Thoracic aorta (tissue), 2 donors: ENCODE measurements at regions not wholly inside any gene's neighbourhood (a gene's known extent, or its start where the extent isn't known, plus 50 kb on each side); places are given as distances from the start of the nearest gene placed in this dataset.

Experiments
- ATAC-seq: fragments of 150-250 bp; one replicate; pipeline ENCODE4 v1.8.0; 2017; ENCODE audit warnings: low read depth; ENCODE audit not compliant: insufficient number of reproducible peaks, low FRiP score
- DNase-seq: peaks from one replicate; pipeline ENCODE4 v3.0.0-alpha.2; 2020; ENCODE audit warnings: low spot score
- H3K27ac ChIP-seq, 2 donors: fragments of 200-600 bp; sonication (generic); 1 replicate in 1 of 2; 2 replicates in 1 of 2; pipeline ENCODE4 v1.5.1; 2016; ENCODE audit warnings: mild to moderate bottlenecking in 2 of 2, moderate library complexity in 2 of 2
- H3K27me3 ChIP-seq: fragments of 200-600 bp; sonication (generic); replicated peaks from 2 replicates; pipeline ENCODE4 v1.6.0; 2016; ENCODE audit warnings: mild to moderate bottlenecking; ENCODE audit not compliant: insufficient read depth
- H3K36me3 ChIP-seq: fragments of 200-600 bp; sonication (generic); one replicate; pipeline ENCODE4 v1.5.1; 2016
- H3K4me1 ChIP-seq, 2 donors: fragments of 200-600 bp; sonication (generic); 1 replicate in 1 of 2; 2 replicates in 1 of 2; pipeline versions ENCODE4 v1.5.1 to v1.6.0; 2016; ENCODE audit warnings: low read depth in 2 of 2, mild to moderate bottlenecking in 1 of 2; ENCODE audit not compliant: control insufficient read depth in 1 of 2
- H3K4me3 ChIP-seq: fragments of 200-600 bp; sonication (generic); 2 replicates; pipeline ENCODE4 v1.5.1; 2016; ENCODE audit warnings: mild to moderate bottlenecking
- H3K9me3 ChIP-seq: fragments of 200-600 bp; sonication (generic); 2 replicates; pipeline ENCODE4 v1.5.1; 2016
- TF ChIP-seq, protein P1 (sequence below): fragments of 200-600 bp; sonication (generic); IDR thresholded peaks from one replicate; pipeline ENCODE4 v1.5.1; 2019; ENCODE audit warnings: antibody characterized with exemption

DNA sequence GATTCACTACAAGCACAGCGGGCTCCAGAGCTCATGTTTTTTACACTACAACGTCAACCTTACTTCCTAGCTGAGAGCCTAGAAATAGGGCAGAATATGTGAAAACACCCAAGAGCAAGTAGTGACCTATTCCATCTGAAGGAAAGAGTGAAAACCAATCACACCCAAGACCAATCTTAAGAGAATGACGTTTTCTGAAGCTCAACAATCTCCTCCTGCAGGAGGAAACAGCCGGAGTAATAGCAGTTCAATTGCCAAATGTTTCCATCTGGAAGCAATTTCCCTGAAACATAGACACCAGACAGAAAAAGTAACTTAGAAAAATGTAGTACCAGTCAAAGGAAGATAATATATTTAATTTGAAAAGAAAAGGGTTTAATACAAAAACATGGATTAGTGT, 142.4 kb downstream of the ANXA5 start:
- no peak for ATAC-seq
- no peaks in the 10 kb centered on the region for H3K36me3 ChIP-seq

DNA sequence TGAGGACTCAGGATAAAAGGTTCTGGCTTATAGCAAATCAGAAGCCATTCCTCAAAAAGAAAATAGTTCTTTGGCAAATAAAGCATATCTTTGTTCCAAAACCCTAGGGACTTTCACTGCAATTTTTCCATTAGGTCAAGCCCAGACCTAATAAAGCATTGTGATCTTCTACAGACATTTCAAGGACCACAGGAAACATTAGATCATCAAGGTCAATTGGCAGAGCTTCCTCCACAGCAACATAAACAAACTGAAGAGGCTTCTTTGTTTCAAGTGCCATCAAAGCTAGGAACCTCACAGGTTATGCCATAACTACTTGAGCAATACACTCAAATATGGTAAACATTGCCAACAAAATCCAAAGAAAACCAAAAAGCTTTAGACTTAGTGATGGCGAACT, 144.9 kb downstream of the ANXA5 start:
- Histone ChIP-seq H3K4me3 (no peak overlapping the region), H3K4me1 (no peaks in the 10 kb centered on the region), H3K36me3 (no peaks in the 10 kb centered on the region), H3K9me3 (no peaks in the 10 kb centered on the region), H3K27me3 (no peaks in the 10 kb centered on the region), H3K27ac (no peak overlapping the region)
- TF ChIP-seq, protein P1, sequence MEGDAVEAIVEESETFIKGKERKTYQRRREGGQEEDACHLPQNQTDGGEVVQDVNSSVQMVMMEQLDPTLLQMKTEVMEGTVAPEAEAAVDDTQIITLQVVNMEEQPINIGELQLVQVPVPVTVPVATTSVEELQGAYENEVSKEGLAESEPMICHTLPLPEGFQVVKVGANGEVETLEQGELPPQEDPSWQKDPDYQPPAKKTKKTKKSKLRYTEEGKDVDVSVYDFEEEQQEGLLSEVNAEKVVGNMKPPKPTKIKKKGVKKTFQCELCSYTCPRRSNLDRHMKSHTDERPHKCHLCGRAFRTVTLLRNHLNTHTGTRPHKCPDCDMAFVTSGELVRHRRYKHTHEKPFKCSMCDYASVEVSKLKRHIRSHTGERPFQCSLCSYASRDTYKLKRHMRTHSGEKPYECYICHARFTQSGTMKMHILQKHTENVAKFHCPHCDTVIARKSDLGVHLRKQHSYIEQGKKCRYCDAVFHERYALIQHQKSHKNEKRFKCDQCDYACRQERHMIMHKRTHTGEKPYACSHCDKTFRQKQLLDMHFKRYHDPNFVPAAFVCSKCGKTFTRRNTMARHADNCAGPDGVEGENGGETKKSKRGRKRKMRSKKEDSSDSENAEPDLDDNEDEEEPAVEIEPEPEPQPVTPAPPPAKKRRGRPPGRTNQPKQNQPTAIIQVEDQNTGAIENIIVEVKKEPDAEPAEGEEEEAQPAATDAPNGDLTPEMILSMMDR, result no peak
- DNase-seq, result no peak
- no peak for ATAC-seq

More for the DNA sequence above, 142.4 kb downstream of the ANXA5 start:
- Histone ChIP-seq H3K27ac (no peak overlapping the region), H3K27me3 (no peaks in the 10 kb centered on the region), H3K4me1 (no peaks in the 10 kb centered on the region), H3K9me3 (no peaks in the 10 kb centered on the region), H3K4me3 (no peak overlapping the region)
- TF ChIP-seq, protein P1, result no peak
- no peak for DNase-seq

DNA sequence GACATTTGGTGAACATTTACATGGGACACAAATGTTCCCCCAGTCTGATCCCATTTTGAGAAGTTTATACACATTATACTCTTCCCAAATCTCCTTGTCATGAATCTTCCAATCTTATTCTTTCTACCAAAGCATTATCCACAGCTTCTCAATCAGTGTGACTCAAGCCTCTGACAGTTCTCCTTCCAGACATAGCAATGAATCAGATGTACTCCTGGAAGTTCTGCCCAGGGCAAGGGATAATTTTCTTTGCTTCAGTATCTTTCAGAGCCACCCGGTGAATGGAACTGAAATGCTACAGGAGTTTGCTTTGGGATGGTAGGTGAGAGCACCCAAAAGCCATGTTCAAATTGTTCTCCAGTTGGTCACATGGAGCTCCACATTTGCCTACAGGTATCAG, 145.5 kb downstream of the ANXA5 start:
- no peak for ATAC-seq

DNA sequence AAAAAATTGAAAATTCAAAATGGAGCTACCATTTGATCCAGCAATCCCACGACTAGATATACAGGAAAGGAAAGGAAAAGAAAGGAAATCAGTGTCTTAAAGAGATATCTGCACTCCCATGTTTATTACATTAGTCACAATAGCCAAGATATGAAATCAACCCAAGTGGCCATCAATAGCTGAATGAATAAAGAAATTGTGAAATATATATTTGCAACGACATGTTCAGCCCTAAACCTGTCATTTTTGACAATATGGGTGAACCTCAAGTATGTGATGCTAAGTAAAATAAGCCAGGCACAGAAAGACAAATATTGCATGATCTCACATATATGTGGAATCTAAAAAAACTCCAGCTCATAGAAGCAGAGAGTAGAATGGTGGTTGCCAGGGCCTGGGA, 155.1 kb downstream of the ANXA5 start:
- H3K4me1 ChIP-seq, result no peaks in the 10 kb centered on the region
- H3K9me3 ChIP-seq, result no peaks in the 10 kb centered on the region
- DNase-seq (no peak), ATAC-seq (no peak)
- TF ChIP-seq, protein P1, result no peak
- no peak overlapping the region for H3K27ac ChIP-seq
- H3K4me3 ChIP-seq, result no peak overlapping the region
- no peaks in the 10 kb centered on the region for H3K36me3 ChIP-seq
- no peaks in the 10 kb centered on the region for H3K27me3 ChIP-seq

More for the DNA sequence above, 145.5 kb downstream of the ANXA5 start:
- H3K27ac ChIP-seq, result no peak overlapping the region
- H3K9me3 ChIP-seq, result no peaks in the 10 kb centered on the region
- H3K4me1 ChIP-seq, result no peaks in the 10 kb centered on the region
- no peak for DNase-seq
- TF ChIP-seq, protein P1, result no peak
- H3K27me3 ChIP-seq, result no peaks in the 10 kb centered on the region
- H3K36me3 ChIP-seq, result no peaks in the 10 kb centered on the region
- H3K4me3 ChIP-seq, result no peak overlapping the region

DNA sequence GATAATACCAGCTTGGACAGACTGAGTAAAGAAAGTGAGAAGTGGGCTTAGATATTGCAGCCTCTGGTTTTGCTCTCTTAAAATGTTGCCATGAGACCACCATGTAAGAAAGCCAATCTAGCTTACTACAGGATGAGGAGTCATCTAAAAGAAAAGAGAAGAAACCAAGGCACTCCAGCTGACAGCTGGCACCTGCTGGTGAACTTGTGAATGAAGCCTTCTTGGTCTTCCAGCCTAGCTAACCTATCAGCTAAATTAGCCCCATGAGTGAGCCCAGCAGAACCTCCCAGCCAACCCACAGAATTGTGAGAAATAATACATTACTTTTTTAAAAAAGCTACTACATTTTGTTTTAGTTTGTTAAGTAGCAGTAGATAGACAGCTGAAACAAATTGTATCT, 154.5 kb upstream of the QRFPR start:
- DNase-seq (no peak), ATAC-seq (no peak)
- no peaks in the 10 kb centered on the region for H3K36me3 ChIP-seq
- no peaks in the 10 kb centered on the region for H3K9me3 ChIP-seq
- no peaks in the 10 kb centered on the region for H3K4me1 ChIP-seq
- TF ChIP-seq, protein P1, result no peak
- H3K27me3 ChIP-seq, result no peaks in the 10 kb centered on the region
- H3K27ac ChIP-seq, result no peak overlapping the region
- H3K4me3 ChIP-seq, result no peak overlapping the region
